K562 (cell line): ENCODE measurements at regions not wholly inside any gene's neighbourhood (a gene's known extent, or its start where the extent isn't known, plus 50 kb on each side); places are given as distances from the start of the nearest gene placed in this dataset.

Source experiments
- ARNT ChIP-seq, 2 experiments: fragments of 450-650 bp; IDR thresholded peaks; 2 replicates each; pipeline ENCODE4 v1.6.1; 2016; ENCODE audit warnings: mild to moderate bottlenecking in 1 of 2
- ATF7 ChIP-seq: fragments of 450-650 bp; IDR thresholded peaks from 2 replicates; pipeline ENCODE4 v1.7.1; 2014; ENCODE audit warnings: mild to moderate bottlenecking, moderate library complexity
- ELF4 ChIP-seq: fragments of 450-650 bp; formaldehyde crosslinking; IDR thresholded peaks from 2 replicates; pipeline ENCODE4 v1.4.0; 2022; ENCODE audit warnings: missing genetic modification characterization
- POLR2A ChIP-seq: fragments of 450-650 bp; conservative IDR thresholded peaks from 2 replicates; pipeline ENCODE4 v1.6.1; 2016
- PURB ChIP-seq: sonication (generic); formaldehyde crosslinking; IDR thresholded peaks from 2 replicates; pipeline ENCODE4 v1.9.0; 2021; ENCODE audit warnings: low read depth, mild to moderate bottlenecking, missing genetic modification reagents
- ZNF143 ChIP-seq: sonication (generic); formaldehyde crosslinking; IDR thresholded peaks from 2 replicates; pipeline ENCODE4 v1.9.0; 2022; ENCODE audit warnings: mild to moderate bottlenecking, missing genetic modification reagents
- ZNF232 ChIP-seq: sonication (generic); formaldehyde crosslinking; IDR thresholded peaks from 2 replicates; pipeline ENCODE4 v1.8.0; 2022; ENCODE audit warnings: mild to moderate bottlenecking, missing genetic modification reagents
- ZSCAN32 ChIP-seq: fragments of 450-650 bp; formaldehyde crosslinking; IDR thresholded peaks from 2 replicates; pipeline ENCODE4 v1.4.0; 2020; ENCODE audit warnings: mild to moderate bottlenecking, moderate library complexity
- TF ChIP-seq, protein P1 (sequence below), 2 experiments: fragments of 450-650 bp in 1 of 2; IDR thresholded peaks; 2 replicates each; pipeline ENCODE4 v1.6.1; 2011 to 2017; ENCODE audit warnings: low read depth in 2 of 2, antibody characterized with exemption in 1 of 2, borderline replicate concordance in 1 of 2, low read length in 1 of 2, mild to moderate bottlenecking in 1 of 2, mixed read lengths in 1 of 2; ENCODE audit not compliant: control insufficient read depth in 1 of 2

DNA sequence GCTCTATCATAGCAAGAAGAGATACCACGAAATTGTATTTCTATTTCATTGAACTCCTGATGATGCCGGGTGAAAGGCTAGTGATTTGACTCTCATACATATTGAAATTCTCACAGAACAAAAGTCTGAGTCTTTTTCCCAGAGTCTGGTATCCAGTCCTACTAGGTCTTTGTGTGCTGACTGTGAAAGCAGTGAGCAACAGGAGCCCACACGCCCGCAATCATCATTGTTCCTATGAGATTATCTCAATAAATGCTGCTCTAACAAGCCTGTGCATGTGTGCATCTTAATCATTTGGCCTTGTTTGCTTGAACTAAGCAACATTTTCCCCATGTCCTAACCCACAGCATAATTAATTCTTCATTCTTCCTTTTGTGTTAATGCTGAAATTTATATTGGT is 1466.0 kb downstream of the CDH11 start:
- TF ChIP-seq ZSCAN32 (CRISPR knock-in tag) = no peak
- TF ChIP-seq, protein P1, sequence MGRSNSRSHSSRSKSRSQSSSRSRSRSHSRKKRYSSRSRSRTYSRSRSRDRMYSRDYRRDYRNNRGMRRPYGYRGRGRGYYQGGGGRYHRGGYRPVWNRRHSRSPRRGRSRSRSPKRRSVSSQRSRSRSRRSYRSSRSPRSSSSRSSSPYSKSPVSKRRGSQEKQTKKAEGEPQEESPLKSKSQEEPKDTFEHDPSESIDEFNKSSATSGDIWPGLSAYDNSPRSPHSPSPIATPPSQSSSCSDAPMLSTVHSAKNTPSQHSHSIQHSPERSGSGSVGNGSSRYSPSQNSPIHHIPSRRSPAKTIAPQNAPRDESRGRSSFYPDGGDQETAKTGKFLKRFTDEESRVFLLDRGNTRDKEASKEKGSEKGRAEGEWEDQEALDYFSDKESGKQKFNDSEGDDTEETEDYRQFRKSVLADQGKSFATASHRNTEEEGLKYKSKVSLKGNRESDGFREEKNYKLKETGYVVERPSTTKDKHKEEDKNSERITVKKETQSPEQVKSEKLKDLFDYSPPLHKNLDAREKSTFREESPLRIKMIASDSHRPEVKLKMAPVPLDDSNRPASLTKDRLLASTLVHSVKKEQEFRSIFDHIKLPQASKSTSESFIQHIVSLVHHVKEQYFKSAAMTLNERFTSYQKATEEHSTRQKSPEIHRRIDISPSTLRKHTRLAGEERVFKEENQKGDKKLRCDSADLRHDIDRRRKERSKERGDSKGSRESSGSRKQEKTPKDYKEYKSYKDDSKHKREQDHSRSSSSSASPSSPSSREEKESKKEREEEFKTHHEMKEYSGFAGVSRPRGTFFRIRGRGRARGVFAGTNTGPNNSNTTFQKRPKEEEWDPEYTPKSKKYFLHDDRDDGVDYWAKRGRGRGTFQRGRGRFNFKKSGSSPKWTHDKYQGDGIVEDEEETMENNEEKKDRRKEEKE (IDR thresholded peaks at IDR 0.05; ENCODE audit: borderline replicate concordance in 1 of 2, control insufficient read depth in 1 of 2, low read depth in 2 of 2, low read length in 1 of 2) = no peak
- no peak for TF ChIP-seq ZNF232
- TF ChIP-seq ELF4 (CRISPR knock-in tag) = no peak
- TF ChIP-seq PURB (CRISPR knock-in tag) = no peak
- no peak for TF ChIP-seq ATF7
- TF ChIP-seq ZNF143 (CRISPR knock-in tag) = no peak
- no peak for TF ChIP-seq ARNT (IDR thresholded peaks at IDR 0.05)
- no peak for TF ChIP-seq POLR2A
